HEK293T (cell line): ENCODE measurements at regions not wholly inside any gene's neighbourhood (a gene's known extent, or its start where the extent isn't known, plus 50 kb on each side); places are given as distances from the start of the nearest gene placed in this dataset.
"Not testable (repeated sequence)": the region's sequence is repeated elsewhere in the genome, so short reads cannot be mapped to it uniquely, and the experiment has no call there.

Experiments
- ARNT ChIP-seq: fragments of 450-650 bp; IDR thresholded peaks from 2 replicates; pipeline ENCODE4 v1.6.1; 2017; ENCODE audit warnings: mild to moderate bottlenecking
- BHLHE40 ChIP-seq: fragments of 450-650 bp; IDR thresholded peaks from 2 replicates; pipeline ENCODE4 v1.6.1; 2016; ENCODE audit warnings: mild to moderate bottlenecking, moderate library complexity, borderline replicate concordance
- CTBP1 ChIP-seq: fragments of 450-650 bp; IDR thresholded peaks from 2 replicates; pipeline ENCODE4 v1.6.1; 2016; ENCODE audit warnings: borderline replicate concordance
- ELF4 ChIP-seq: fragments of 450-650 bp; IDR thresholded peaks from 2 replicates; pipeline ENCODE4 v1.6.1; 2017; ENCODE audit warnings: antibody characterized with exemption
- FOXA1 ChIP-seq: fragments of 450-650 bp; IDR thresholded peaks from 2 replicates; pipeline ENCODE4 v1.6.1; 2016; ENCODE audit warnings: mild to moderate bottlenecking
- FOXK2 ChIP-seq: fragments of 450-650 bp; IDR thresholded peaks from 2 replicates; pipeline ENCODE4 v1.6.1; 2016; ENCODE audit warnings: mild to moderate bottlenecking
- FOXM1 ChIP-seq: fragments of 450-650 bp; IDR thresholded peaks from 2 replicates; pipeline ENCODE4 v1.6.1; 2017; ENCODE audit warnings: mild to moderate bottlenecking, borderline replicate concordance
- L3MBTL2 ChIP-seq: fragments of 450-650 bp; conservative IDR thresholded peaks from 2 replicates; pipeline ENCODE4 v1.6.1; 2016; ENCODE audit warnings: mild to moderate bottlenecking
- LEF1 ChIP-seq: fragments of 450-650 bp; IDR thresholded peaks from 2 replicates; pipeline ENCODE4 v1.6.1; 2017; ENCODE audit warnings: mild to moderate bottlenecking, borderline replicate concordance
- NFRKB ChIP-seq: fragments of 450-650 bp; IDR thresholded peaks from 2 replicates; pipeline ENCODE4 v1.6.1; 2016; ENCODE audit warnings: mild to moderate bottlenecking, moderate library complexity
- SP1 ChIP-seq: fragments of 450-650 bp; IDR thresholded peaks from 2 replicates; pipeline ENCODE4 v1.6.1; 2017
- SUZ12 ChIP-seq: fragments of 450-650 bp; IDR thresholded peaks from 2 replicates; pipeline ENCODE4 v1.6.1; 2016; ENCODE audit warnings: mild to moderate bottlenecking
- TARDBP ChIP-seq: fragments of 450-650 bp; IDR thresholded peaks from 2 replicates; pipeline ENCODE4 v1.6.1; 2016
- ZNF384 ChIP-seq: fragments of 450-650 bp; IDR thresholded peaks from 2 replicates; pipeline ENCODE4 v1.6.1; 2016

DNA sequence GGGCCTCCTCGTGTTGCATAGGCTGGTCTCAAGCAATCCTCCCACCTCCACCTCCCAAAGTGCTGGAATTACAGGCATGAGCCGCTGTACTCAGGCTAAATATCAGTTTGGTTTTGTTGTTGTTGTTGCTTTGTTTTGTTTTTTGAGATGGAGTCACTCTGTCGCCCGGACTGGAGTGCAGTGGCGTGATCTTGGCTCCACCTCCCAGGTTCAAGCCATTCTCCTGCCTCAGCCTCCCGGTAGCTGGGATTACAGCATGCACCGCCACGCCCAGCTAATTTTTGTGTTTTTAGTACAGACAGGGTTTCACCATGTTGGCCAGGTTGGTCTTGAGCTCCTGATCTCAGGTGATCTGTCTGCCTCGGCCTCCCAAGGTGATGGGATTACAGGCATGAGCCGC lies 86.6 kb downstream of the SKIDA1 start:
- not testable (repeated sequence) for TF ChIP-seq BHLHE40, ELF4, SP1, FOXK2, L3MBTL2, FOXA1, SUZ12, CTBP1, NFRKB, FOXM1, ZNF384, TARDBP, ARNT, LEF1
